ENCODE measurements at regions not wholly inside any gene's neighbourhood (a gene's known extent, or its start where the extent isn't known, plus 50 kb on each side); places are given as distances from the start of the nearest gene placed in this dataset.

- DNase-seq = no peak
- H3K36me3 ChIP-seq = no peaks in the 10 kb centered on the region
- intact Hi-C loops (cut with DNase I; ENCODE audit: low total_unique reads) (loop anchor here (10.0 kb wide), 1 partner anchor 508 kb away; no protein-coding TSS in a partner anchor), in situ Hi-C loops (cut with MboI; ENCODE audit: low pct_ligation_motif_present in 1 of 4, low pct_unique_long_range_greater_than_20kb in 1 of 4, low sequenced_read_pairs in 3 of 4) (loop anchor here in 3 of 4 donors (25.0 kb wide), 2 partner anchors 190 to 890 kb away; no protein-coding TSS in a partner anchor)
- no peaks in the 10 kb centered on the region for H3K4me1 ChIP-seq
- 0 to 36% methylated on average over 1 to 4 of the region's 4 CpGs for WGBS, 2 donors (ENCODE audit: low coverage in 1 of 2)
- TF ChIP-seq EP300 (IDR thresholded peaks at IDR 0.05; ENCODE audit: low read depth) = no peak
- no peak for TF ChIP-seq POLR2A (IDR thresholded peaks at IDR 0.05)
- no peak for TF ChIP-seq POLR2AphosphoS5 (IDR thresholded peaks at IDR 0.05)
- TF ChIP-seq CTCF (IDR thresholded peaks at IDR 0.05) = no peak
- H3K4me3 ChIP-seq = no peak overlapping the region
- no peaks in the 10 kb centered on the region for H3K27me3 ChIP-seq
- no peaks in the 10 kb centered on the region for H3K9me3 ChIP-seq
- H3K27ac ChIP-seq = no peak overlapping the region
Measured at GRCh38 chr13:31027136-31027535, 94.7 kb downstream of the TEX26 start.

Measured in transverse colon (tissue), 4 donors.